ENCODE measurements at regions not wholly inside any gene's neighbourhood (a gene's known extent, or its start where the extent isn't known, plus 50 kb on each side); places are given as distances from the start of the nearest gene placed in this dataset.
"Not testable (repeated sequence)": the region's sequence is repeated elsewhere in the genome, so short reads cannot be mapped to it uniquely, and the experiment has no call there.

DNA sequence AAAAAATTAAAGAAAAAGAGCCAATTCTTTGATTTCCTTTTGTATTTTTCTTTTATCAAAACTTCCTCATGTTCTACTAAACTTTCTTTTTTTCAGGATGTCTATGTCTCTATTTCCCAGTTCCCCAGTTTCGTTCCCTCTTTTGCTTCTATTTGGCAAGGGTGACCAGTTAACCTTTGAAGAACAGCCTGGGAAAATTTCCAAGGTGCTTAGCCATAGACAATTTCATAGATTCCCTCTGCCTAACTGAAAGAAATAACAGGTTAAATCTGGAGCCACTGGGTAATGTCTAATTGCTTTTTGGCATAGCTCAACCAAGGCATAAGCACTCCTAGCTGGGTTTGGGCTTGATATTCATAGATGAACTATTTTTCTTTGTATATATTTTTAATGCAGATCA is 272.3 kb downstream of the ADGRL2 start:
- WGBS, 3 donors: 2 to 7% (median 3%) methylated on average over 1 of the region's 1 CpG
- DNase-seq: no peak
- peaks cover 3% of the 10 kb centered on the region for H3K4me1 ChIP-seq (ENCODE audit: insufficient read depth)
- no peak overlapping the region for H3K27ac ChIP-seq
- H3K4me3 ChIP-seq: no peak overlapping the region
- H3K27me3 ChIP-seq: no peaks in the 10 kb centered on the region
- TF ChIP-seq EP300 (IDR thresholded peaks at IDR 0.05): no peak
- TF ChIP-seq, protein P1, sequence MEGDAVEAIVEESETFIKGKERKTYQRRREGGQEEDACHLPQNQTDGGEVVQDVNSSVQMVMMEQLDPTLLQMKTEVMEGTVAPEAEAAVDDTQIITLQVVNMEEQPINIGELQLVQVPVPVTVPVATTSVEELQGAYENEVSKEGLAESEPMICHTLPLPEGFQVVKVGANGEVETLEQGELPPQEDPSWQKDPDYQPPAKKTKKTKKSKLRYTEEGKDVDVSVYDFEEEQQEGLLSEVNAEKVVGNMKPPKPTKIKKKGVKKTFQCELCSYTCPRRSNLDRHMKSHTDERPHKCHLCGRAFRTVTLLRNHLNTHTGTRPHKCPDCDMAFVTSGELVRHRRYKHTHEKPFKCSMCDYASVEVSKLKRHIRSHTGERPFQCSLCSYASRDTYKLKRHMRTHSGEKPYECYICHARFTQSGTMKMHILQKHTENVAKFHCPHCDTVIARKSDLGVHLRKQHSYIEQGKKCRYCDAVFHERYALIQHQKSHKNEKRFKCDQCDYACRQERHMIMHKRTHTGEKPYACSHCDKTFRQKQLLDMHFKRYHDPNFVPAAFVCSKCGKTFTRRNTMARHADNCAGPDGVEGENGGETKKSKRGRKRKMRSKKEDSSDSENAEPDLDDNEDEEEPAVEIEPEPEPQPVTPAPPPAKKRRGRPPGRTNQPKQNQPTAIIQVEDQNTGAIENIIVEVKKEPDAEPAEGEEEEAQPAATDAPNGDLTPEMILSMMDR (IDR thresholded peaks at IDR 0.05): no peak
- TF ChIP-seq POLR2A (IDR thresholded peaks at IDR 0.05): no peak
- no peaks in the 10 kb centered on the region for H3K9me3 ChIP-seq
- no peaks in the 10 kb centered on the region for H3K36me3 ChIP-seq
- intact Hi-C loops (cut with DNase I): no loop called here

DNA sequence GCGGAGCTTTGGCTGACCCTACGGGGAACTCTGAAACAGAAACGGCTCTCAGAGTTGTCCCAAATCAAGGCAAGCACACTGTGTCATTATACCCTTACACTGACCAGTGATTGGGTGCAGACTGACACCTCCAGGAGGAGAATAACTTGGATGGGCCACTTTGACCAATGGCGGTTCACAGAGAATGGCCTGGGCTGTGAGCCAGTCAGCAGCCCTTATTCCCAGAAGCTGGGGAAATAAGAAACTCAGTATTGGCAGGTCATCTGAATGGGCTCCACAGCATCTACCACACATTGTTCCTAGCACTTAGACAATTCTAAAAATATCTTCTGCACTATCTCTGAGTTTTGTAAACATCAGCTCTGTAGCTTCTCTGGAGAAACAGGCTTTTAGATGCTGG is 265.2 kb downstream of the ADGRL2 start:
- no peaks in the 10 kb centered on the region for H3K36me3 ChIP-seq
- H3K4me1 ChIP-seq (ENCODE audit: insufficient read depth): peaks cover 5% of the 10 kb centered on the region
- no peaks in the 10 kb centered on the region for H3K27me3 ChIP-seq
- no peak overlapping the region for H3K4me3 ChIP-seq
- 60 to 75% (median 60%) methylated on average over 4 of the region's 4 CpGs for WGBS, 3 donors
- peak; percentile 11 to 41 (median 19) for DNase-seq
- intact Hi-C loops (cut with DNase I): no loop called here
- H3K27ac ChIP-seq: no peak overlapping the region
- TF ChIP-seq, protein P1 (IDR thresholded peaks at IDR 0.05): no peak
- no peak for TF ChIP-seq EP300 (IDR thresholded peaks at IDR 0.05)
- TF ChIP-seq POLR2A (IDR thresholded peaks at IDR 0.05): no peak
- H3K9me3 ChIP-seq: no peaks in the 10 kb centered on the region

DNA sequence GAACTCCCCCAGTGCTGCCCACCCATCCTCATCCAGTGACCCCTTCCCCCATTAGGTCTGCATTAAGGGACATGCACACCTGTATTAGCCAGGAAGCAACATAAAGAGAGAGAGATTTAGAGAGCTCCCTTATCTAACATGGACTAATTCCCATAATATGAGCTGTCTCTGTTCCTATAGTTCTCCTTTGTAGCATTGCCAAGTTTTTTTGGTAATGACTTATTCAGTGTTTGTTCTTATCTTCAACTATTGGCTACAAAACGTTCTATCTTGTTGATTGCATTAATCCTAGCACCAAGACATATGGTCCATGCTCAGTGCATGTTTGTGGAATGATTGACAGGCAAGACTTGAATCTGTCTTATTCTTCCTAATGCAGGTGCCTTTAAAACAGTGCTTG is 264.0 kb downstream of the ADGRL2 start:
- peaks cover 5% of the 10 kb centered on the region for H3K4me1 ChIP-seq (ENCODE audit: insufficient read depth)
- no peak overlapping the region for H3K4me3 ChIP-seq
- no peak for TF ChIP-seq POLR2A (IDR thresholded peaks at IDR 0.05)
- intact Hi-C loops (cut with DNase I): no loop called here
- no peak overlapping the region for H3K27ac ChIP-seq
- WGBS, 3 donors: 7 to 16% (median 7%) methylated on average over 1 of the region's 1 CpG
- H3K27me3 ChIP-seq: no peaks in the 10 kb centered on the region
- no peak for DNase-seq
- H3K9me3 ChIP-seq: no peaks in the 10 kb centered on the region
- H3K36me3 ChIP-seq: no peaks in the 10 kb centered on the region

DNA sequence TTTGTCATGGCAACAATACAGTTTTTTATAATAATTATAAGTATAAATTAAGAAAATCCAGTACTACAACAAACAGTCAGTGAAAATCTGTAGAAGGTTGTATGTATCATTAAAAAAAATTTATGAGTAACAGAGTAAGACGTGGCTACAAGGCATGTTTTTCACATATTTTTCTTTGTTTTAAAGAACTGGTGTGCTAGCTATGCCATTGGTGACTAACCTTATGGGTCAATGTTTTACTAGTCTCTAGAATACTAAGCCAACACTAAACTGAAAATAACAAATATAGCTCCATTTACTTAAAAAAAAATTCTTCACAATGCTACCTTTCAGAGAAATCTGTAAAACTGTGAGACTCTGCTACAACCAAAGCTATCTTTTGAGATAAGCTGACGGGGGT is 261.5 kb downstream of the ADGRL2 start:
- Histone ChIP-seq H3K4me3 (no peak overlapping the region), H3K36me3 (no peaks in the 10 kb centered on the region), H3K9me3 (no peaks in the 10 kb centered on the region), H3K4me1 (ENCODE audit: insufficient read depth) (peaks cover 5% of the 10 kb centered on the region), H3K27me3 (no peaks in the 10 kb centered on the region), H3K27ac (no peak overlapping the region)
- 60 to 77% (median 67%) methylated on average over 2 of the region's 2 CpGs for WGBS, 3 donors
- no peak for TF ChIP-seq EP300 (IDR thresholded peaks at IDR 0.05)
- DNase-seq: no peak
- intact Hi-C loops (cut with DNase I): no loop called here

DNA sequence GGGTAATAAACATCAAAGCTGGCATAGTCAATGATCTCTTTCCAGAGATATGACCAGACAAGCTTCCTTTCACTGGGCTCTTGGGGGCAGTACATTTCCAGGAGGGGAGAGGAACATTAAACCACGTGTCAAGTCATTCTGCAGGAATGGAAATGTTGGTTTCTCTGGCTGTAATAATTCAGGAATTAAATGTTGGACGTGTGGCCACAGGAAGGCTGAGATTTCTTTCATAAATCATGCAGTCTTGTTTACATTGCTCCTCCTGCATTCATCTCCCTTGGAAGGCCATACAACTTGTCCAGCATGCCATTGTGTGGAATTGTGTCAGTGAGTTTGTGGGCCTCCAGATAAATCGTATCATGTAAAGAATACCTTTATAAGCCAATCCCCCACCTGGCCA is 259.2 kb downstream of the ADGRL2 start:
- intact Hi-C loops (cut with DNase I): no loop called here
- Histone ChIP-seq H3K27me3 (no peaks in the 10 kb centered on the region), H3K27ac (no peak overlapping the region), H3K36me3 (no peaks in the 10 kb centered on the region), H3K9me3 (no peaks in the 10 kb centered on the region), H3K4me3 (no peak overlapping the region), H3K4me1 (ENCODE audit: insufficient read depth) (no peaks in the 10 kb centered on the region)
- no peak for DNase-seq
- WGBS, 3 donors: 47 to 53% (median 50%) methylated on average over 3 of the region's 3 CpGs
- TF ChIP-seq EP300 (IDR thresholded peaks at IDR 0.05): no peak
- TF ChIP-seq, protein P1 (IDR thresholded peaks at IDR 0.05): no peak
- TF ChIP-seq POLR2A (IDR thresholded peaks at IDR 0.05): no peak

DNA sequence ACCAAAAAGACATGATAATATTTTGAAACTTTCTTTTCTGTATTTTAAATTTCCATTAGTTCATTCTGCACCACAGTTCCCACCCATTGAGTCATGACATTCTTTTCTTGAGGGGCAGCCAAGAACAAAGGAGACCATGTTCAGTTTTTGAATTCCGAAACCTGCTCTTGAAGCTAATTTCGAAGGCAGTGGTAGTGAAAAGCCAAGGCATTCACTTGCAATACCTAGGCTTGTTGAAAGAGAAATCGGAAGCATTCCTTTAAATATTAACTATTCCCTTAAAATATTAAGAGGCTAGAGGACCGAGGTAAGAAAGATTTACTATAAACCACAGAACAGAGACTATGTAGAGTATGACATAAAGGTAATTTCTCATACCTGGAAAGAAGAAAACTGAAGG is 256.3 kb downstream of the ADGRL2 start:
- no peak for DNase-seq
- intact Hi-C loops (cut with DNase I): no loop called here

DNA sequence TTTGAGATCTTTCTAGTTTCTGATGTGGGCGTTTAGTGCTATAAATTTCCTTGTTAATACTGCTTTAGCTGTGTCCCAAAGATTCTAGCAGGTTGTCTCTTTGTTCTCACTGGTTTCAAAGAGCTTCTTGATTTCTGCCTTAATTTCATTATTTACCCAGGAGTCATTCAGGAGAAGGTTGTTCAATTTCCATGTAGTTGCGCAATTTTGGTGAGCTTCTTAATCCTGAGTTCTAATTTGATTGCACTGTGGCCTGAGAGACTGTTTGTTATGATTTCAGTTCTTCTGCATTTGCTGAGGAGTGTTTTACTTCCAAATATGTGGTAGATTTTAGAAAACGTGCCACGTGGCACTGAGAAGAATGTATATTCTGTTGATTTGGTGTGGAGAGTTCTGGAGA is 254.6 kb downstream of the ADGRL2 start:
- H3K9me3 ChIP-seq; DNase-seq; H3K27me3 ChIP-seq; H3K4me1 ChIP-seq (ENCODE audit: insufficient read depth); intact Hi-C loops (cut with DNase I); H3K4me3 ChIP-seq; H3K36me3 ChIP-seq; H3K27ac ChIP-seq: not testable (repeated sequence)
- 93 to 94% (median 93%) methylated on average over 4 of the region's 4 CpGs for WGBS, 3 donors

More for the DNA sequence above, 256.3 kb downstream of the ADGRL2 start:
- 80 to 88% (median 87%) methylated on average over 4 of the region's 4 CpGs for WGBS, 3 donors
- TF ChIP-seq POLR2A (IDR thresholded peaks at IDR 0.05): no peak
- no peak for TF ChIP-seq EP300 (IDR thresholded peaks at IDR 0.05)
- TF ChIP-seq, protein P1 (IDR thresholded peaks at IDR 0.05): no peak
- Histone ChIP-seq H3K36me3 (no peaks in the 10 kb centered on the region), H3K4me1 (ENCODE audit: insufficient read depth) (no peaks in the 10 kb centered on the region), H3K27ac (no peak overlapping the region), H3K4me3 (no peak overlapping the region), H3K9me3 (no peaks in the 10 kb centered on the region), H3K27me3 (no peaks in the 10 kb centered on the region)
